Adrenal gland (tissue), 9 donors: ENCODE measurements at regions not wholly inside any gene's neighbourhood (a gene's known extent, or its start where the extent isn't known, plus 50 kb on each side); places are given as distances from the start of the nearest gene placed in this dataset.

Experiments used
- DNase-seq, 7 donors: peaks; one replicate each; pipeline ENCODE4 v3.0.0-alpha.2; 2019 to 2020
- H3K27ac ChIP-seq, 5 donors: fragments of 200-600 bp; sonication (generic) in 4 of 5; 1 replicate in 3 of 5; 2 replicates in 2 of 5; pipeline versions ENCODE4 v1.5.1 to v1.8.0; 2016 to 2020; ENCODE audit warnings: mild to moderate bottlenecking in 1 of 5
- H3K27me3 ChIP-seq: fragments of 200-600 bp; 2 replicates; pipeline ENCODE4 v1.8.0; 2021
- H3K36me3 ChIP-seq, 2 donors: fragments of 200-600 bp; replicated peaks in 1 of 2; 1 replicate in 1 of 2; 2 replicates in 1 of 2; pipeline versions ENCODE4 v1.5.1 to v1.8.0; 2018 to 2022
- H3K4me1 ChIP-seq, 2 donors: fragments of 200-600 bp; replicated peaks in 1 of 2; 1 replicate in 1 of 2; 2 replicates in 1 of 2; pipeline versions ENCODE4 v1.5.1 to v1.8.0; 2018 to 2021
- H3K4me3 ChIP-seq, 4 donors: fragments of 200-600 bp; sonication (generic) in 3 of 4; one replicate each; pipeline ENCODE4 v1.5.1; 2016 to 2018
- H3K9me3 ChIP-seq, 3 donors: fragments of 200-600 bp; sonication (generic) in 1 of 3; replicated peaks in 1 of 3; 1 replicate in 2 of 3; 2 replicates in 1 of 3; pipeline versions ENCODE4 v1.5.1 to v1.8.0; 2016 to 2021
- POLR2A ChIP-seq, 2 donors: fragments of 450-650 bp; IDR thresholded peaks; one replicate each; pipeline ENCODE4 v1.6.1; 2017; ENCODE audit warnings: antibody characterized with exemption in 2 of 2, mild to moderate bottlenecking in 2 of 2, moderate library complexity in 1 of 2
- WGBS, 4 donors: extraction: QIAGEN DNeasy Blood & Tissue Kit in 2 of 4; methylation state at CpG; one replicate each; pipeline versions ENCODE4 v1.1.5 to v1.1.7; 2013 to 2017; 5-methylcytosine and 5-hydroxymethylcytosine counted together
- intact Hi-C, 2 donors: fragments of 100-400 bp; cut with DNase I; formaldehyde crosslinking; loops; one replicate each; pipeline versions ENCODE4 v1.14.1 to v1.15.0; 2022 to 2023
- TF ChIP-seq, protein P1 (sequence below), 6 experiments: fragments of 450-650 bp in 4 of 6; fragments of 200-600 bp in 2 of 6; sonication (generic) in 1 of 6; IDR thresholded peaks; 1 replicate in 5 of 6; 2 replicates in 1 of 6; pipeline versions ENCODE4 v1.5.1 to v1.8.0; 2016 to 2021; ENCODE audit warnings: antibody characterized with exemption in 6 of 6, mild to moderate bottlenecking in 2 of 6, moderate library complexity in 1 of 6
- donor health status: healthy with polysubstance abuse.
- donor health status: Bipolar disorder and iron deficiency.
- donor health status: DM: yes; HTN: yes; CAD: no.
- donor health status: DM: no; HTN: no; CAD: no.
- donor health status: DM: no; HTN: no; CAD: no.

DNA sequence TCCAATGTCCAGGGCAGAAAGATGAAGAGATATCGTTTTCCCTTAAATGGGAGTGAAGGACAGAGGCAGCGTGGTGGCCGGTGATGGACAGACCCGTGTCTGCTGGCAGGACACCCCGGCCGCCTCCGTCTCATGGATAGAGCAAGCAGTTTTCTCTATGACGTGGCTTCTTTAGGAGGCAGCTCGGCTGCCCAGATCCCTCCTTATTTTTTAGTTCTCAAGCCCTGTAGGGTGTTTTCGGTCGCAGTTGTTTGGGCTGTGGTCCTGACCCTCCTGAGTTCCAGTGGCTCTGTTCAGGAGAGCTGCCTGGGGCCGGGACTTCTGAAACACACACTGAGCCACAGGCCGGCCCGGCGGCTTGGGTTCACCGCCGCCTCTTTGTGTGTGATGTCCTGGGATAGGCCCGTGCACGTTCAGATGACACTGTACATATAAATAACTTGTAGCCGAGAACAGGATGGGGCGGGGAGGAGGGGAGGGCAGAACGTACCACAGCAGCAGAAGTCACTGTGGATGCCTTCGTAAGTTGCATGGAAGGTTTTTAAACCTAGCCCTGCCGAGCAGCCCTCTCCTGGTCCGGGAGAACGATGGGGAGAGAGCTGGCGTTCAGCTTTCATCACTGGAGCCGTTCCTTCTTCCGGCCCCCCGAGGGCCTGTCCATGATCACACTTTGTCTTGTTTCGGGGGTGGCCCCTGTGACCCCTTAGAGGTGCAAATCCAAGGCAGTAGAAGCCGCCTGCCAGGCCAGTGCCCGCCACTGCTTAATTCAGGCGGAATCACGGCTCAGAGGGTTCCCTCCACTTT is 65.2 kb downstream of the SIK1 start:
- Histone ChIP-seq H3K36me3 (no peaks in the 10 kb centered on the region), H3K27ac (peak overlapping the region in 4 of 5 donors; percentile 37 to 90 (median 70)), H3K4me1 (no peaks in the 10 kb centered on the region), H3K4me3 (no peak overlapping the region), H3K9me3 (no peaks in the 10 kb centered on the region), H3K27me3 (no peaks in the 10 kb centered on the region)
- WGBS, 4 donors: 47 to 66% (median 61%) methylated on average over 30 to 35 of the region's 35 CpGs
- intact Hi-C loops: no loop called here
- TF ChIP-seq, protein P1, sequence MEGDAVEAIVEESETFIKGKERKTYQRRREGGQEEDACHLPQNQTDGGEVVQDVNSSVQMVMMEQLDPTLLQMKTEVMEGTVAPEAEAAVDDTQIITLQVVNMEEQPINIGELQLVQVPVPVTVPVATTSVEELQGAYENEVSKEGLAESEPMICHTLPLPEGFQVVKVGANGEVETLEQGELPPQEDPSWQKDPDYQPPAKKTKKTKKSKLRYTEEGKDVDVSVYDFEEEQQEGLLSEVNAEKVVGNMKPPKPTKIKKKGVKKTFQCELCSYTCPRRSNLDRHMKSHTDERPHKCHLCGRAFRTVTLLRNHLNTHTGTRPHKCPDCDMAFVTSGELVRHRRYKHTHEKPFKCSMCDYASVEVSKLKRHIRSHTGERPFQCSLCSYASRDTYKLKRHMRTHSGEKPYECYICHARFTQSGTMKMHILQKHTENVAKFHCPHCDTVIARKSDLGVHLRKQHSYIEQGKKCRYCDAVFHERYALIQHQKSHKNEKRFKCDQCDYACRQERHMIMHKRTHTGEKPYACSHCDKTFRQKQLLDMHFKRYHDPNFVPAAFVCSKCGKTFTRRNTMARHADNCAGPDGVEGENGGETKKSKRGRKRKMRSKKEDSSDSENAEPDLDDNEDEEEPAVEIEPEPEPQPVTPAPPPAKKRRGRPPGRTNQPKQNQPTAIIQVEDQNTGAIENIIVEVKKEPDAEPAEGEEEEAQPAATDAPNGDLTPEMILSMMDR (IDR thresholded peaks at IDR 0.05): no peak
- TF ChIP-seq POLR2A (IDR thresholded peaks at IDR 0.05): peak in 1 of 2 donors; percentile 21
- DNase-seq: peak in 4 of 7 donors; percentile 45 to 87 (median 57)

DNA sequence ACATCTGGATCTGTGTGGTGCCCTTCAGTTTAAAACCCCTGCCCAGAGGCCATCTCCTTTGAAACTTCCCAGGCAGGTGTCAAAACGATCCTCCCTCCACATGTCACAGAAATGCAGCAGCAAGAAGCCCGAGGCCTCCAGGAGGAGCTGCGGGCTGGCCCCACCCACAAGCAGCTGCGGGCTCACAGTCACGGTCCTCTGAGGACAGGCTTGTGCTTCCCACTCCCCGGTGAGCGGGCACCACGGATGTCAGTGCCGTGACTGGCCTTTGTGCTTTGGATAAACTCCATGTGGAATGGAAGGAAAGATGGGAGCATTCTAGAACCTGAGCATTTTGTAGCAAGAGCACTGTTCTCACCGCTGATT is 65.8 kb downstream of the SIK1 start:
- no peaks in the 10 kb centered on the region for H3K9me3 ChIP-seq
- intact Hi-C loops: no loop called here
- DNase-seq: peak in 2 of 7 donors; percentile 29 to 85
- no peak overlapping the region for H3K4me3 ChIP-seq
- no peaks in the 10 kb centered on the region for H3K27me3 ChIP-seq
- H3K36me3 ChIP-seq: no peaks in the 10 kb centered on the region
- no peak for TF ChIP-seq POLR2A (IDR thresholded peaks at IDR 0.05)
- TF ChIP-seq, protein P1 (IDR thresholded peaks at IDR 0.05): no peak
- H3K4me1 ChIP-seq: no peaks in the 10 kb centered on the region
- 35 to 58% (median 48%) methylated on average over 8 to 10 of the region's 10 CpGs for WGBS, 4 donors
- H3K27ac ChIP-seq: peak overlapping the region in 4 of 5 donors; percentile 37 to 90 (median 70)

DNA sequence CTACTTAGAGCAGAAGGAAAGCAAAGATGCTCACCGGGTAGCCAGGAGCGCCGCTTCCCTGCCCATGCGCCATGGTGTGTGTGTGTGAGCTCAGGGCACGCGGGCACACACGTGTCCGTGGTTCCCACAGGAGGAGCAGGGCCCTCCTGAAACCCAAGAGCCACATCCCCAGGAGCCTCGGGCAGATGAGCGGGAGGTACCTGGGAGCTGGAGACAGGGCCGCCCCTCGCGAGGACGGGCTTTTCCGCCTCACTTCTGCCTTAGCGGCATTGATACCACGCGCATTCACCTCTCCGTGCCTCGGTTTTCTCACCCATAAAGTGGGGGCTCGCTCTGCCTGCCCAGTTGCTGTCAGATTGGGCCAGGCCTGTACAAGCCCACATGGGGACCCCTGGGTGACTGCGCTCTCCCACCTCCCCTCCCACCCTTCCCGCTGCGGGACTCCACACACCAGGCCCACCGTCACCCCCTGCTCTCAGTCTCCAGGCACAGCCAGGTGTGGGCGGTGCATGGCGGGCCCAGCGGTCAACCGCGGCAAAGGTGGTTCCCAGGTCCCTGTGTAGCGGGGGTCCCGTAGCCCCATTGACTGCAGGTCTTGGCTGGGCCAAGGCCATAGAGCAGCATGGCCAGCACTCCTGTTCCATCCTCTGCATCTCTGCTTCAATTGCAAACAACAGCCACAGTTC is 66.3 kb downstream of the SIK1 start:
- H3K9me3 ChIP-seq: no peaks in the 10 kb centered on the region
- H3K27ac ChIP-seq: peak overlapping the region in 2 of 5 donors; percentile 80 to 90
- intact Hi-C loops: no loop called here
- DNase-seq: no peak
- H3K27me3 ChIP-seq: no peaks in the 10 kb centered on the region
- no peaks in the 10 kb centered on the region for H3K36me3 ChIP-seq
- no peak overlapping the region for H3K4me3 ChIP-seq
- TF ChIP-seq, protein P1 (IDR thresholded peaks at IDR 0.05): no peak
- no peak for TF ChIP-seq POLR2A (IDR thresholded peaks at IDR 0.05)
- WGBS, 4 donors: 86 to 96% (median 94%) methylated on average over 21 to 32 of the region's 32 CpGs
- H3K4me1 ChIP-seq: no peaks in the 10 kb centered on the region

DNA sequence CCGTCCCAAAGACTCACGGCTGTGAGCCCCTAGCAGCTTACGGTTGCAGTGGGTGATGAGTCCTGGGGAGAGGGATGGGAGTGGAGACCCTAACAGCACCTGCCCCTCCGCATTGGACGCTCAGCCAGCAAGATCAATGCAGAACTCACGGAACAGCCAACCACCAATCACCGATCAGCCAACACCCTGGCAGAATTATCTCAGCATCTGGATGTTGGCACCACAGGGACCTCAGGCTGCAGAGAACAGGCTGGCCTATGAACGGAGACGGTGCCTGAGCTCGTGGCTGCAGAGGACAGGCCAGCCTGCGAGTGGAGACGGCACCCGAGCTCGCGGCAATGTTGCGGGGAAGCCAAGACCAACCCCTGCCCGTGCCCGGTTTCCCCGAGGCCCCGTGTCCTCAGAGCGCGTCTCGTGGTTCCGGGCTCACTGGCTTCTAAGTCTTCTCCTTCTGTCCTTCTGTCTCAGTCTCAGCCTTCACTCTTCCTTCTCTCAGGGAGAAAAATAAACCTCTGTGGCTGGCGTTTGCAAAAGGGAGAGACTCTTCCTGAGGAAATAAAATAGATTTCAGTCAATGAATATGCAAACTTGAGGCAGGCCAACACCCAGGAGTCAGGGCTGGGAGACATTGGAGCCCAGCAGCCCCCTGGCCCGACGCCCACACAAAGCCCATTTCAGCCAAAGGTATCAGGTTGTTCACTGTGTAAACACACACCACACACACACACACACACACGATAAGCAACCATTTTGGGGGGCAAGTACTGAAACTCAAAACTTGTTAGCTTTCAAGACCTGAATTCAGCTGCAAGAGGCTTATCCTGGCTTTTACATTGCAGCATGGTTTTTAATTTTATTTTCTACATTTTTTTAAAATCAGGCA is 67.8 kb downstream of the SIK1 start:
- Histone ChIP-seq H3K36me3 (no peaks in the 10 kb centered on the region), H3K4me3 (no peak overlapping the region), H3K27me3 (no peaks in the 10 kb centered on the region), H3K4me1 (no peaks in the 10 kb centered on the region), H3K27ac (no peak overlapping the region), H3K9me3 (no peaks in the 10 kb centered on the region)
- WGBS, 4 donors: 78 to 86% (median 83%) methylated on average over 20 to 28 of the region's 28 CpGs
- intact Hi-C loops: no loop called here
- no peak for DNase-seq
- TF ChIP-seq POLR2A (IDR thresholded peaks at IDR 0.05): no peak
- TF ChIP-seq, protein P1 (IDR thresholded peaks at IDR 0.05): no peak
